Fibroblast of lung (primary cell): ENCODE measurements at regions not wholly inside any gene's neighbourhood (a gene's known extent, or its start where the extent isn't known, plus 50 kb on each side); places are given as distances from the start of the nearest gene placed in this dataset.
A peak's percentile ranks its signal among the peaks of the same experiment; 100 is the strongest.

ENCODE experiments used
- DNase-seq, 2 donors: peaks; one replicate each; pipeline versions ENCODE4 v3.0.0 to v3.0.0-alpha.2; 2010; ENCODE audit warnings: low read depth in 2 of 2
- H2AFZ ChIP-seq: 2 replicates; pipeline ENCODE4 v1.5.1; 2012; ENCODE audit warnings: low read length, control low read depth, inconsistent platforms
- H3K27ac ChIP-seq: 2 replicates; pipeline ENCODE4 v1.5.1; 2011; ENCODE audit warnings: low read length, control low read depth; ENCODE audit not compliant: insufficient read depth
- H3K27me3 ChIP-seq: 2 replicates; pipeline ENCODE4 v1.5.1; 2011; ENCODE audit warnings: mild to moderate bottlenecking, low read length; ENCODE audit not compliant: control insufficient read depth, insufficient read depth
- H3K36me3 ChIP-seq: 2 replicates; pipeline ENCODE4 v1.5.1; 2011; ENCODE audit warnings: low read length; ENCODE audit not compliant: control insufficient read depth, insufficient read depth
- H3K4me1 ChIP-seq: 2 replicates; pipeline ENCODE4 v1.5.1; 2011; ENCODE audit warnings: low read length; ENCODE audit not compliant: control insufficient read depth, insufficient read depth; ENCODE audit errors: extremely low read depth
- H3K4me2 ChIP-seq: 2 replicates; pipeline ENCODE4 v1.5.1; 2011; ENCODE audit warnings: low read length, control low read depth; ENCODE audit not compliant: insufficient read depth; ENCODE audit errors: extremely low read depth
- H3K4me3 ChIP-seq, 4 experiments: fragments of 200-600 bp in 1 of 4; sonication (generic) in 1 of 4; replicated peaks in 1 of 4; 2 replicates each; pipeline ENCODE4 v1.5.1; 2011 to 2016; ENCODE audit warnings: low read length in 4 of 4, low read depth in 3 of 4, mild to moderate bottlenecking in 3 of 4, control low read depth in 2 of 4, inconsistent platforms in 1 of 4, mixed read lengths in 1 of 4; ENCODE audit not compliant: insufficient read depth in 1 of 4; ENCODE audit errors: control extremely low read depth in 1 of 4
- H3K79me2 ChIP-seq: 2 replicates; pipeline ENCODE4 v1.5.1; 2012; ENCODE audit warnings: mild to moderate bottlenecking, low read length, inconsistent platforms; ENCODE audit not compliant: control insufficient read depth, insufficient read depth
- H3K9ac ChIP-seq: 2 replicates; pipeline ENCODE4 v1.5.1; 2011; ENCODE audit warnings: mild to moderate bottlenecking, low read length, control low read depth; ENCODE audit not compliant: insufficient read depth
- H3K9me3 ChIP-seq: 2 replicates; pipeline ENCODE4 v1.5.1; 2012; ENCODE audit warnings: low read depth, low read length; ENCODE audit not compliant: control insufficient read depth, insufficient read depth
- H4K20me1 ChIP-seq: 2 replicates; pipeline ENCODE4 v1.5.1; 2011; ENCODE audit warnings: low read length; ENCODE audit not compliant: control insufficient read depth, insufficient read depth; ENCODE audit errors: extremely low read depth
- CTCF ChIP-seq, 2 donors: IDR thresholded peaks in 1 of 2; conservative IDR thresholded peaks in 1 of 2; 1 replicate in 1 of 2; 2 replicates in 1 of 2; pipeline ENCODE4 v1.5.1; 2011 to 2012; ENCODE audit warnings: low read length in 2 of 2, control low read depth in 1 of 2, inconsistent platforms in 1 of 2, low read depth in 1 of 2, mild to moderate bottlenecking in 1 of 2
- EZH2 ChIP-seq: IDR thresholded peaks from 2 replicates; pipeline ENCODE4 v1.5.1; 2012; ENCODE audit warnings: low read length, control low read depth, mild to moderate bottlenecking; ENCODE audit errors: missing control alignments

- Histone ChIP-seq H3K4me2 (peak overlapping the region; percentile 38), H3K79me2 (no peaks in the 10 kb centered on the region), H3K27me3 (no peaks in the 10 kb centered on the region), H2AFZ (no peak overlapping the region), H3K9ac (no peak overlapping the region), H3K36me3 (no peaks in the 10 kb centered on the region), H3K4me3 (no peak overlapping the region), H3K9me3 (no peaks in the 10 kb centered on the region), H4K20me1 (no peaks in the 10 kb centered on the region), H3K27ac (no peak overlapping the region), H3K4me1 (peaks cover 6% of the 10 kb centered on the region)
- DNase-seq = peak; percentile 58 to 88
- TF ChIP-seq EZH2 (no peak), CTCF (conservative IDR thresholded peaks at IDR 0.05 in 1 of 2, IDR thresholded peaks at IDR 0.05 in 1 of 2; ENCODE audit: low read depth in 1 of 2, low read length in 2 of 2) (peak; percentile 20 to 38)
Measured at GRCh38 chr16:79776243-79776847, 175.8 kb upstream of the MAF start.

- H2AFZ ChIP-seq = no peak overlapping the region
- no peaks in the 10 kb centered on the region for H3K79me2 ChIP-seq
- no peak overlapping the region for H3K4me2 ChIP-seq
- H3K27ac ChIP-seq = no peak overlapping the region
- H3K27me3 ChIP-seq = no peaks in the 10 kb centered on the region
- TF ChIP-seq EZH2 = no peak
- TF ChIP-seq CTCF (conservative IDR thresholded peaks at IDR 0.05 in 1 of 2, IDR thresholded peaks at IDR 0.05 in 1 of 2; ENCODE audit: low read depth in 1 of 2, low read length in 2 of 2) = no peak
- no peak for DNase-seq
- H3K9me3 ChIP-seq = no peaks in the 10 kb centered on the region
- no peaks in the 10 kb centered on the region for H3K36me3 ChIP-seq
- no peak overlapping the region for H3K4me3 ChIP-seq
- H4K20me1 ChIP-seq = no peaks in the 10 kb centered on the region
- no peak overlapping the region for H3K9ac ChIP-seq
- H3K4me1 ChIP-seq = peaks cover 10% of the 10 kb centered on the region
Measured at GRCh38 chr16:79772784-79773183, 172.2 kb upstream of the MAF start.

- Histone ChIP-seq H4K20me1 (no peaks in the 10 kb centered on the region), H3K4me2 (no peak overlapping the region), H3K79me2 (no peaks in the 10 kb centered on the region), H2AFZ (no peak overlapping the region), H3K4me1 (peaks cover 10% of the 10 kb centered on the region), H3K9me3 (no peaks in the 10 kb centered on the region), H3K36me3 (no peaks in the 10 kb centered on the region), H3K27ac (no peak overlapping the region), H3K4me3 (no peak overlapping the region), H3K9ac (no peak overlapping the region), H3K27me3 (no peaks in the 10 kb centered on the region)
- no peak for DNase-seq
- TF ChIP-seq CTCF (conservative IDR thresholded peaks at IDR 0.05 in 1 of 2, IDR thresholded peaks at IDR 0.05 in 1 of 2; ENCODE audit: low read depth in 1 of 2, low read length in 2 of 2) (no peak), EZH2 (no peak)
Measured at GRCh38 chr16:79772048-79772447, 171.5 kb upstream of the MAF start.
